Neural progenitor cell (in vitro differentiated cells): ENCODE measurements at regions not wholly inside any gene's neighbourhood (a gene's known extent, or its start where the extent isn't known, plus 50 kb on each side); places are given as distances from the start of the nearest gene placed in this dataset.

Experiments used
- DNase-seq: peaks from one replicate; pipeline ENCODE4 v3.0.0-alpha.2; 2016; ENCODE audit warnings: low spot score
- H2AFZ ChIP-seq: fragments of 200-600 bp; sonication (generic); replicated peaks from 2 replicates; pipeline ENCODE4 v1.6.1; 2016; ENCODE audit warnings: antibody characterized with exemption
- H3F3A ChIP-seq: fragments of 200-600 bp; sonication (generic); 2 replicates; pipeline ENCODE4 v1.6.1; 2016; ENCODE audit warnings: antibody characterized with exemption, low read depth
- H3K27ac ChIP-seq: fragments of 200-600 bp; sonication (generic); 2 replicates; pipeline ENCODE4 v1.5.1; 2016; ENCODE audit warnings: mild to moderate bottlenecking
- H3K27me3 ChIP-seq: fragments of 200-600 bp; sonication (generic); 2 replicates; pipeline ENCODE4 v1.6.1; 2016; ENCODE audit warnings: mild to moderate bottlenecking, moderate library complexity
- H3K36me3 ChIP-seq: fragments of 200-600 bp; sonication (generic); 2 replicates; pipeline ENCODE4 v1.5.1; 2016
- H3K4me1 ChIP-seq: fragments of 200-600 bp; sonication (generic); 2 replicates; pipeline ENCODE4 v1.6.1; 2016; ENCODE audit warnings: mixed run types
- H3K4me2 ChIP-seq: fragments of 200-600 bp; sonication (generic); 2 replicates; pipeline ENCODE4 v1.6.1; 2016
- H3K4me3 ChIP-seq: fragments of 200-600 bp; sonication (generic); 2 replicates; pipeline ENCODE4 v1.5.1; 2016
- H3K79me2 ChIP-seq: fragments of 200-600 bp; sonication (generic); 2 replicates; pipeline ENCODE4 v1.6.1; 2016; ENCODE audit warnings: low read depth
- H3K9ac ChIP-seq: fragments of 200-600 bp; sonication (generic); 2 replicates; pipeline ENCODE4 v1.6.1; 2016
- H3K9me3 ChIP-seq: fragments of 200-600 bp; sonication (generic); 2 replicates; pipeline ENCODE4 v1.5.1; 2016; ENCODE audit warnings: low read depth
- H4K20me1 ChIP-seq: fragments of 200-600 bp; sonication (generic); 2 replicates; pipeline ENCODE4 v1.6.1; 2016; ENCODE audit warnings: low read depth
- H3K27ac Mint-ChIP-seq: 3 replicates; pipeline ENCODE4 v1.8.0; 2021; ENCODE audit warnings: mixed read lengths
- H3K27me3 Mint-ChIP-seq: 2 replicates; pipeline ENCODE4 v1.8.0; 2022; ENCODE audit warnings: low read depth, mild to moderate bottlenecking, inconsistent platforms, moderate library complexity, mixed read lengths; ENCODE audit not compliant: insufficient read depth
- H3K36me3 Mint-ChIP-seq: 3 replicates; pipeline ENCODE4 v1.8.0; 2021; ENCODE audit warnings: mixed read lengths
- H3K4me1 Mint-ChIP-seq: 3 replicates; pipeline ENCODE4 v1.8.0; 2021; ENCODE audit warnings: mixed read lengths
- H3K4me3 Mint-ChIP-seq: 3 replicates; pipeline ENCODE4 v1.8.0; 2021; ENCODE audit warnings: mild to moderate bottlenecking, moderate library complexity, mixed read lengths
- H3K9me3 Mint-ChIP-seq: 3 replicates; pipeline ENCODE4 v1.8.0; 2020; ENCODE audit warnings: mixed read lengths
- EZH2 ChIP-seq: fragments of 200-600 bp; sonication (generic); IDR thresholded peaks from 2 replicates; pipeline ENCODE4 v1.6.1; 2017; ENCODE audit warnings: antibody characterized with exemption, mild to moderate bottlenecking, moderate library complexity
- EZH2phosphoT487 ChIP-seq: fragments of 200-600 bp; sonication (generic); IDR thresholded peaks from 2 replicates; pipeline ENCODE4 v1.6.1; 2017; ENCODE audit warnings: antibody characterized with exemption
- TF ChIP-seq, protein P1 (sequence below): fragments of 200-600 bp; sonication (generic); IDR thresholded peaks from 2 replicates; pipeline ENCODE4 v1.5.1; 2017; ENCODE audit warnings: antibody characterized with exemption, mild to moderate bottlenecking

DNA sequence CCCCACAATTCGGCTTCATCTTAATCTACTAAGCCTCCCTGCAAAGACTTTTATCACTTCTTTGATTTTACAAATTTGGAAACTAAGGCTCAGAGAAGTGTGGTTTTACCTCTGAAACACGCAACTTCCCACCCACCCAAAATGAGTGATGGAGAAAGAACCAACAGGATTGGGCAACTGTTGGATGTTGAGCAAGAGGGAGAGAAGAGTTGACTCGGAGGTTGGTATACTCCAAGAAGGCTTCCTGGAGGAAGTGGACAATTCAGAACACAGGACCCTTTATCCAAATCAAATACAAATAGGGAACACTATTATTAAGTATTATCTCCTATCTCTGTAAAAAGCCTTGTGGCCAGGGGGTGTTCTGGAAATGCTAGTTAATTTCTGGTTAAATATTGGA lies 323.0 kb downstream of the C16orf95 start:
- H3K4me1 Mint-ChIP-seq = peaks cover 22% of the 10 kb centered on the region
- H3K4me3 Mint-ChIP-seq = no peak overlapping the region
- H3K27ac ChIP-seq = no peak overlapping the region

DNA sequence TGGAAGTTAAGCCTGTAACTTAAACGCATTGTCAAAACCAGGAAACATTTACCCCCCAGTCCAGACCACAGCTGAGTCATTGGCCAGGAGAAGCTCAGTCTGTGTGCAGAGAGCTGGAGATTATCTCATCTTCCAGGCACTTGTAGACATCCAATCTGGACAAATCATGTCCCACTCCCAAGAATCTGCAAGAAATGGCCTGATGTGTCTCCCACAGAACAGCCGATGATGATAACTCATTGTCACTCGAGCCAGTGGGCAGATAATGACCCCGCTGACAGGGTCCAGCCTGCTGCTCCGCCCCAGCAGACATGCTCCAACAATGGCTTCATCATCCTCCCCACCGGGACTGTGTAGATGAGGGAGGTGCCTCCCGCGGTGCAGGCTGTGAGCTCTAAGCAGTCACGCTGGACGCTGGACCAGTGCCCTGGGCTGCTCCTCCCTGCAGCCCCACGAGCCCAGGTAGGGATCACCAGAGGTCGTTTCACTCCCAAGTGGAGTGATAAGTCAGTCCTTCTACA lies 322.5 kb downstream of the C16orf95 start:
- H3K9me3 ChIP-seq = no peaks in the 10 kb centered on the region
- Mint-ChIP-seq H3K9me3 (no peaks in the 10 kb centered on the region), H3K4me3 (peak overlapping the region; percentile 27), H3K4me1 (peaks cover 18% of the 10 kb centered on the region), H3K27ac (peak overlapping the region; percentile 52), H3K27me3 (peaks cover 14% of the 10 kb centered on the region), H3K36me3 (no peaks in the 10 kb centered on the region)
- no peaks in the 10 kb centered on the region for H3K27me3 ChIP-seq
- no peak for TF ChIP-seq EZH2phosphoT487
- TF ChIP-seq, protein P1, sequence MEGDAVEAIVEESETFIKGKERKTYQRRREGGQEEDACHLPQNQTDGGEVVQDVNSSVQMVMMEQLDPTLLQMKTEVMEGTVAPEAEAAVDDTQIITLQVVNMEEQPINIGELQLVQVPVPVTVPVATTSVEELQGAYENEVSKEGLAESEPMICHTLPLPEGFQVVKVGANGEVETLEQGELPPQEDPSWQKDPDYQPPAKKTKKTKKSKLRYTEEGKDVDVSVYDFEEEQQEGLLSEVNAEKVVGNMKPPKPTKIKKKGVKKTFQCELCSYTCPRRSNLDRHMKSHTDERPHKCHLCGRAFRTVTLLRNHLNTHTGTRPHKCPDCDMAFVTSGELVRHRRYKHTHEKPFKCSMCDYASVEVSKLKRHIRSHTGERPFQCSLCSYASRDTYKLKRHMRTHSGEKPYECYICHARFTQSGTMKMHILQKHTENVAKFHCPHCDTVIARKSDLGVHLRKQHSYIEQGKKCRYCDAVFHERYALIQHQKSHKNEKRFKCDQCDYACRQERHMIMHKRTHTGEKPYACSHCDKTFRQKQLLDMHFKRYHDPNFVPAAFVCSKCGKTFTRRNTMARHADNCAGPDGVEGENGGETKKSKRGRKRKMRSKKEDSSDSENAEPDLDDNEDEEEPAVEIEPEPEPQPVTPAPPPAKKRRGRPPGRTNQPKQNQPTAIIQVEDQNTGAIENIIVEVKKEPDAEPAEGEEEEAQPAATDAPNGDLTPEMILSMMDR = no peak
- no peak for TF ChIP-seq EZH2
- H3K9ac ChIP-seq = no peak overlapping the region
- H3K4me2 ChIP-seq = peak overlapping the region; percentile 9
- no peak overlapping the region for H3K4me3 ChIP-seq
- H3K79me2 ChIP-seq = no peaks in the 10 kb centered on the region
- H3F3A ChIP-seq = no peaks in the 10 kb centered on the region
- no peaks in the 10 kb centered on the region for H4K20me1 ChIP-seq
- H3K27ac ChIP-seq = no peak overlapping the region
- H2AFZ ChIP-seq = no peak overlapping the region
- no peaks in the 10 kb centered on the region for H3K36me3 ChIP-seq
- DNase-seq = peak; percentile 50
- peaks cover 10% of the 10 kb centered on the region for H3K4me1 ChIP-seq

More for the DNA sequence above, 323.0 kb downstream of the C16orf95 start:
- Histone ChIP-seq H3K27me3 (no peaks in the 10 kb centered on the region), H4K20me1 (no peaks in the 10 kb centered on the region), H3K4me2 (peak overlapping the region; percentile 9), H3K9ac (no peak overlapping the region), H3K79me2 (no peaks in the 10 kb centered on the region), H3K9me3 (no peaks in the 10 kb centered on the region), H2AFZ (no peak overlapping the region), H3F3A (no peaks in the 10 kb centered on the region), H3K36me3 (no peaks in the 10 kb centered on the region), H3K4me3 (no peak overlapping the region), H3K4me1 (peaks cover 13% of the 10 kb centered on the region)
- Mint-ChIP-seq H3K27ac (no peak overlapping the region), H3K9me3 (no peaks in the 10 kb centered on the region), H3K27me3 (peaks cover 14% of the 10 kb centered on the region), H3K36me3 (no peaks in the 10 kb centered on the region)
- no peak for DNase-seq
- TF ChIP-seq, protein P1 = no peak
- TF ChIP-seq EZH2 = no peak
- no peak for TF ChIP-seq EZH2phosphoT487

DNA sequence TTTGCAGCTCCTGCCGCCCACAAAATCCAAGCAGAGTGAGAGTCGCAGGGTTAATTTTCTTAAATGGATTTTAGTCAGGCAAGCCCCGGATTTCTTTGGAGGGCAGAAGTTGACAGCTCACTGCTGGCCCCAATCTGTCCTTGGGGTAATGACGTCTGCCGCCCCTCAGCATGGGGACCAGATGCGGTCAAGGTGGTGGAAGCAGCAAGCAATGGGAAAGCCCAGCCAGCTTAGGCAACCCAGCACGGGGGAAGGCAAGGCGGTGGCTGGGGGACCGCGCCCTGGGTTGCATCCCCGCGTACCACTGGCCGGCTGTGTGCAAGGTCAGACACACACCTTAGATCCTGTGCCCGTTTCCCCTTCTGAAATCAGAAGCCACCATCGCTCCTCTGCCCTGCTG lies 321.7 kb downstream of the C16orf95 start:
- peak overlapping the region; percentile 9 for H3K4me2 ChIP-seq

More for the DNA sequence above, 321.7 kb downstream of the C16orf95 start:
- Histone ChIP-seq H4K20me1 (no peaks in the 10 kb centered on the region), H3K4me3 (no peak overlapping the region), H3K4me1 (peaks cover 10% of the 10 kb centered on the region), H3F3A (no peaks in the 10 kb centered on the region), H3K9ac (no peak overlapping the region), H3K36me3 (no peaks in the 10 kb centered on the region), H3K27ac (no peak overlapping the region), H2AFZ (no peak overlapping the region), H3K79me2 (no peaks in the 10 kb centered on the region), H3K9me3 (no peaks in the 10 kb centered on the region), H3K27me3 (no peaks in the 10 kb centered on the region)
- peak overlapping the region; percentile 52 for H3K27ac Mint-ChIP-seq
- H3K36me3 Mint-ChIP-seq = no peaks in the 10 kb centered on the region
- no peak overlapping the region for H3K4me3 Mint-ChIP-seq
- H3K9me3 Mint-ChIP-seq = peaks cover 3% of the 10 kb centered on the region
- TF ChIP-seq EZH2 (no peak), EZH2phosphoT487 (no peak)
- TF ChIP-seq, protein P1 = no peak
- H3K4me1 Mint-ChIP-seq = peaks cover 18% of the 10 kb centered on the region
- H3K27me3 Mint-ChIP-seq = peaks cover 12% of the 10 kb centered on the region
- no peak for DNase-seq
